ENCODE measurements at regions not wholly inside any gene's neighbourhood (a gene's known extent, or its start where the extent isn't known, plus 50 kb on each side); places are given as distances from the start of the nearest gene placed in this dataset.

DNA sequence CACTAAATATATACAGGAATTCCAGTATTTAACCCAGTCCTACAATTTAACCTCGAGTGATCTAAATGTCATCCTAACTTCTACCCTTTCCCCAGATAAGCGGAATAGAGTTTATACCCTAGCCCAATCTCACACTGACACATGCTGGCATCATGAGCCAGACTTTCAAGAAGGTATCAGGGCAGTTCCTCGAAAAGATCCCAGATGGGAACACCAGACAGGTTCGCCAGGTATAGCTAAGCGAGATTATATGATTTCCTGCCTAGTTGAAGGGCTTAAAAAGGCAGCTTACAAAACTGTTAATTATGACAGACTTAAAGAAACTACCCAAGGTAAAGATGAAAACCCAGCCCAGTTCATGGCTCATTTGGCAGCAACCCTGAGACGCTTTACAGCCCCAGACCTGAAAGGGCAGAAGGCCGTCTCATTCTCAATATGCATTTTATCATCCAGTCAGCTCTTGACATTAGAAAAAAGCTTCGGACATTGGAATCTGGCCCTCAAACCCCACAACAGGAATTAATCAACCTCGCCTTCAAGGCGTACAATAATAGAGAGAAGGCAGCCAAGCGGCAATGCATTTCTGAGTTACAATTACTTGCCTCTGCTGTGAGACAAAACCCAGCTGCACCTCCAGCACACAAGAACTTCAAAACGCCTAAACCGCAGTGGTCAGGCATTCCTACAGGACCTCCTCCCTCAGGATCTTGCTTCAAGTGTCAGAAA is 668.2 kb upstream of the PKDCC start:
- TF ChIP-seq, protein P1, sequence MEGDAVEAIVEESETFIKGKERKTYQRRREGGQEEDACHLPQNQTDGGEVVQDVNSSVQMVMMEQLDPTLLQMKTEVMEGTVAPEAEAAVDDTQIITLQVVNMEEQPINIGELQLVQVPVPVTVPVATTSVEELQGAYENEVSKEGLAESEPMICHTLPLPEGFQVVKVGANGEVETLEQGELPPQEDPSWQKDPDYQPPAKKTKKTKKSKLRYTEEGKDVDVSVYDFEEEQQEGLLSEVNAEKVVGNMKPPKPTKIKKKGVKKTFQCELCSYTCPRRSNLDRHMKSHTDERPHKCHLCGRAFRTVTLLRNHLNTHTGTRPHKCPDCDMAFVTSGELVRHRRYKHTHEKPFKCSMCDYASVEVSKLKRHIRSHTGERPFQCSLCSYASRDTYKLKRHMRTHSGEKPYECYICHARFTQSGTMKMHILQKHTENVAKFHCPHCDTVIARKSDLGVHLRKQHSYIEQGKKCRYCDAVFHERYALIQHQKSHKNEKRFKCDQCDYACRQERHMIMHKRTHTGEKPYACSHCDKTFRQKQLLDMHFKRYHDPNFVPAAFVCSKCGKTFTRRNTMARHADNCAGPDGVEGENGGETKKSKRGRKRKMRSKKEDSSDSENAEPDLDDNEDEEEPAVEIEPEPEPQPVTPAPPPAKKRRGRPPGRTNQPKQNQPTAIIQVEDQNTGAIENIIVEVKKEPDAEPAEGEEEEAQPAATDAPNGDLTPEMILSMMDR (conservative IDR thresholded peaks at IDR 0.05 in 1 of 2, IDR thresholded peaks at IDR 0.05 in 1 of 2; ENCODE audit: extremely low read depth in 1 of 2, insufficient read depth in 1 of 2, low read depth in 1 of 2, low read length in 2 of 2), result no peak
- no peak for TF ChIP-seq EZH2 (IDR thresholded peaks at IDR 0.05; ENCODE audit: borderline replicate concordance, low read length)

All from mammary epithelial cell (primary cell).